ENCODE measurements at regions not wholly inside any gene's neighbourhood (a gene's known extent, or its start where the extent isn't known, plus 50 kb on each side); places are given as distances from the start of the nearest gene placed in this dataset.

- H3K4me3 ChIP-seq (ENCODE audit: control insufficient read depth, low read depth, low read length), result no peak overlapping the region
- no peak for TF ChIP-seq CTCF (conservative IDR thresholded peaks at IDR 0.05; ENCODE audit: control insufficient read depth, insufficient read depth, low read depth, low read length)
- no peak for DNase-seq (ENCODE audit: low read depth)
These were observed 355.3 kb downstream of the FGFR2 start for GRCh38 chr10:121242741-121243608.

- no peak for DNase-seq (ENCODE audit: low read depth)
- no peak for TF ChIP-seq CTCF (conservative IDR thresholded peaks at IDR 0.05; ENCODE audit: control insufficient read depth, insufficient read depth, low read depth, low read length)
- H3K4me3 ChIP-seq (ENCODE audit: control insufficient read depth, low read depth, low read length), result no peak overlapping the region
These were observed 354.5 kb downstream of the FGFR2 start for GRCh38 chr10:121243609-121244241.

- TF ChIP-seq CTCF (conservative IDR thresholded peaks at IDR 0.05; ENCODE audit: control insufficient read depth, insufficient read depth, low read depth, low read length), result no peak
- no peak for DNase-seq (ENCODE audit: low read depth)
- H3K4me3 ChIP-seq (ENCODE audit: control insufficient read depth, low read depth, low read length), result no peak overlapping the region
These were observed 353.4 kb downstream of the FGFR2 start for GRCh38 chr10:121244818-121245217.

GRCh38 chr10:121245754-121246153 is 352.5 kb downstream of the FGFR2 start:
- TF ChIP-seq CTCF (conservative IDR thresholded peaks at IDR 0.05; ENCODE audit: control insufficient read depth, insufficient read depth, low read depth, low read length), result no peak
- H3K4me3 ChIP-seq (ENCODE audit: control insufficient read depth, low read depth, low read length), result no peak overlapping the region
- DNase-seq (ENCODE audit: low read depth), result no peak

- TF ChIP-seq CTCF (conservative IDR thresholded peaks at IDR 0.05; ENCODE audit: control insufficient read depth, insufficient read depth, low read depth, low read length), result no peak
- DNase-seq (ENCODE audit: low read depth), result no peak
- H3K4me3 ChIP-seq (ENCODE audit: control insufficient read depth, low read depth, low read length), result no peak overlapping the region
These were observed 350.0 kb downstream of the FGFR2 start for GRCh38 chr10:121248266-121248665.

GRCh38 chr10:121250995-121251764 is 347.1 kb downstream of the FGFR2 start:
- no peak for TF ChIP-seq CTCF (conservative IDR thresholded peaks at IDR 0.05; ENCODE audit: control insufficient read depth, insufficient read depth, low read depth, low read length)
- no peak for DNase-seq (ENCODE audit: low read depth)
- H3K4me3 ChIP-seq (ENCODE audit: control insufficient read depth, low read depth, low read length), result no peak overlapping the region
